CD8-positive, alpha-beta memory T cell (primary cell): ENCODE measurements at regions not wholly inside any gene's neighbourhood (a gene's known extent, or its start where the extent isn't known, plus 50 kb on each side); places are given as distances from the start of the nearest gene placed in this dataset.
"Not testable (repeated sequence)": the region's sequence is repeated elsewhere in the genome, so short reads cannot be mapped to it uniquely, and the experiment has no call there.

Source experiments
- CTCF ChIA-PET: fragments of 350-600 bp; sonication (Branson Sonifier 250); formaldehyde crosslinking; loops from one replicate; lab custom pipeline; 2021; ENCODE audit warnings: antibody characterized with exemption; lab: Charles Lee
- POLR2A ChIA-PET: fragments of 350-600 bp; sonication (Branson Sonifier 250); formaldehyde crosslinking; loops from one replicate; lab custom pipeline; 2021; ENCODE audit warnings: antibody characterized with exemption; lab: Charles Lee
- DNase-seq, 5 donors: peaks; one replicate each; pipeline versions ENCODE4 v3.0.0 to v3.0.0-alpha.2; 2020 to 2022; ENCODE audit warnings: mixed read lengths in 1 of 5
- H3K27ac ChIP-seq: one replicate; pipeline ENCODE4 v1.7.0; 2013; ENCODE audit warnings: low read depth, mild to moderate bottlenecking, low read length, moderate library complexity
- H3K27me3 ChIP-seq: 2 replicates; pipeline ENCODE4 v1.7.0; 2013; ENCODE audit warnings: low read length, mild to moderate bottlenecking; ENCODE audit not compliant: insufficient read depth, poor library complexity, severe bottlenecking
- H3K36me3 ChIP-seq: 2 replicates; pipeline ENCODE4 v1.7.0; 2013; ENCODE audit warnings: mild to moderate bottlenecking, low read length, moderate library complexity; ENCODE audit not compliant: insufficient read depth
- H3K4me1 ChIP-seq: 2 replicates; pipeline ENCODE4 v1.7.0; 2013; ENCODE audit warnings: mild to moderate bottlenecking, low read length, moderate library complexity; ENCODE audit not compliant: insufficient read depth
- H3K4me3 ChIP-seq: 2 replicates; pipeline ENCODE4 v1.7.0; 2013; ENCODE audit warnings: mild to moderate bottlenecking, low read length
- H3K9me3 ChIP-seq: 2 replicates; pipeline ENCODE4 v1.7.0; 2013; ENCODE audit warnings: mild to moderate bottlenecking, low read length
- H3K27ac Mint-ChIP-seq, 8 donors: one replicate each; pipeline ENCODE4 v1.8.0; 2020 to 2021; ENCODE audit warnings: mixed read lengths in 8 of 8, mild to moderate bottlenecking in 6 of 8, inconsistent platforms in 3 of 8, moderate library complexity in 3 of 8
- H3K27me3 Mint-ChIP-seq, 2 donors: one replicate each; pipeline ENCODE4 v1.8.0; 2020 to 2021; ENCODE audit warnings: mixed read lengths in 2 of 2, mild to moderate bottlenecking in 1 of 2, moderate library complexity in 1 of 2
- H3K36me3 Mint-ChIP-seq, 3 donors: one replicate each; pipeline ENCODE4 v1.8.0; 2020 to 2021; ENCODE audit warnings: mixed read lengths in 3 of 3, inconsistent platforms in 1 of 3, mild to moderate bottlenecking in 1 of 3
- H3K4me1 Mint-ChIP-seq, 3 donors: one replicate each; pipeline ENCODE4 v1.8.0; 2020 to 2021; ENCODE audit warnings: mixed read lengths in 3 of 3, inconsistent platforms in 1 of 3, mild to moderate bottlenecking in 1 of 3
- H3K4me3 Mint-ChIP-seq, 7 donors: one replicate each; pipeline ENCODE4 v1.8.0; 2020 to 2021; ENCODE audit warnings: mixed read lengths in 7 of 7, mild to moderate bottlenecking in 6 of 7, moderate library complexity in 4 of 7, inconsistent platforms in 2 of 7
- H3K9me3 Mint-ChIP-seq, 5 donors: one replicate each; pipeline ENCODE4 v1.8.0; 2020 to 2022; ENCODE audit warnings: mixed read lengths in 5 of 5, mild to moderate bottlenecking in 3 of 5, moderate library complexity in 2 of 5, inconsistent platforms in 1 of 5

DNA sequence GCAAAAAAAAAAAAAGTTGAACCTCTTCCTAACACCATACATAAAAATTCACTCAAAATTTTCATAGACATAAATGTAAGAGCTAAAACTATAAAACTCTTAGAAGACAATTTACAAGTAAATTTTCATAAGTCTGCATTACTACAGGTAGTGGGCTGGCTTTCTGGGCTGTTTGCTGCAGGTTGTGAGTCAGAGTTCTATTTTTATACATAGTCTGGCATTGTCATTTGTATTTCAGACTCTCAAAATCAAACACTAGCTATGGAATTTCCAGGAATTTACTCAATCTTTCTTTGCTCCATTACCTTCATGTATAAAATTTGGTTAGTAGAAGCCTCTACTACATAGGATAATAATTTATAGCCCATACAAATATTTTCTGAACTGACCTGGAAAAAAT, 227.2 kb downstream of the COX18 start:
- DNase-seq: no peak
- H3K27me3 ChIP-seq: no peaks in the 10 kb centered on the region
- no peaks in the 10 kb centered on the region for H3K4me1 Mint-ChIP-seq
- no peaks in the 10 kb centered on the region for H3K36me3 ChIP-seq
- no peak overlapping the region for H3K4me3 Mint-ChIP-seq
- H3K36me3 Mint-ChIP-seq: no peaks in the 10 kb centered on the region
- ChIA-PET POLR2A (no interaction called here), CTCF (no interaction called here)
- no peaks in the 10 kb centered on the region for H3K4me1 ChIP-seq
- no peak overlapping the region for H3K4me3 ChIP-seq
- no peak overlapping the region for H3K27ac ChIP-seq
- H3K9me3 Mint-ChIP-seq: peaks cover 3 to 9% (median 5%) of the 10 kb centered on the region in 5 donors
- H3K27ac Mint-ChIP-seq: no peak overlapping the region
- H3K27me3 Mint-ChIP-seq: peaks cover 2 to 11% of the 10 kb centered on the region in 2 donors
- no peaks in the 10 kb centered on the region for H3K9me3 ChIP-seq

DNA sequence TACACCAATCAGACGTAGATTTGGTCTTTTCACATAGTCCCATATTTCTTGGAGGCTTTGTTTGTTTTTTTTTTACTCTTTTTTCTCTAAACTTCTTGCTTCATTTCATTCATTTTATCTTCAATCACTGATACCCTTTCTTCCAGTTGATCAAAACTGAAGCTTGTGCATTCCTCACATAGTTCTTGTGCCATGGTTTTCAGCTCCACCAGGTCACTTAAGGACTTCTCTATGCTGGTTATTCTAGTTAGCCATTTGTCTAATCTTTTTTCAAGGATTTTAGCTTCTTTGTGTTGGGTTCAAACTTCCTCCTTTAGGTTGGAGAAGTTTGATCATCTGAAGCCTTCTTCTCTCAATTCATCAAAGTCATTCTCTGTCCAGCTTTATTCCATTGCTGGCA, 229.3 kb downstream of the COX18 start:
- H3K36me3 Mint-ChIP-seq, H3K9me3 ChIP-seq, CTCF ChIA-PET, H3K4me1 ChIP-seq, H3K27me3 Mint-ChIP-seq, H3K36me3 ChIP-seq, POLR2A ChIA-PET, H3K4me3 ChIP-seq, H3K27ac ChIP-seq, H3K4me3 Mint-ChIP-seq, DNase-seq, H3K27ac Mint-ChIP-seq, H3K27me3 ChIP-seq, H3K4me1 Mint-ChIP-seq: not testable (repeated sequence)
- peaks cover 5 to 13% (median 8%) of the 10 kb centered on the region in 5 donors for H3K9me3 Mint-ChIP-seq

DNA sequence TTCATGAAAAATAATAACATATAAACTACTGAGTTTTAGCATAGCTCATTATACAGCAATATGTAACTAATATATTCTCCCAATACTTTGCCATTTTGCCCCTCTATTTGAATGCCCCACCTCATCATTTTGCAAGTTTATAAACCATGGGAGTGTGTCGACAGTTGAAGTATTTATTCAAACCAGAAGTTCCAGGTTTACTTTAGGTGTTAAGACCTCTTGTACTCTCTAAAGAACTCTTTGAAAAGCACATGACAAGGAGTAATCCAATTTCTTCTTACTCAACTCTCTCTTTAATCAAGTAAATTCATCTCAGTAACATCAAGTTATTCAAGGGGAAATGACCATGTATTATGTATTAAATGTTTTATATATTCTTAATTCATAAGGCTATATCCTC, 240.7 kb downstream of the COX18 start:
- H3K27me3 Mint-ChIP-seq: peaks cover 0 to 1% of the 10 kb centered on the region in 2 donors
- POLR2A ChIA-PET: no interaction called here
- CTCF ChIA-PET: no interaction called here

DNA sequence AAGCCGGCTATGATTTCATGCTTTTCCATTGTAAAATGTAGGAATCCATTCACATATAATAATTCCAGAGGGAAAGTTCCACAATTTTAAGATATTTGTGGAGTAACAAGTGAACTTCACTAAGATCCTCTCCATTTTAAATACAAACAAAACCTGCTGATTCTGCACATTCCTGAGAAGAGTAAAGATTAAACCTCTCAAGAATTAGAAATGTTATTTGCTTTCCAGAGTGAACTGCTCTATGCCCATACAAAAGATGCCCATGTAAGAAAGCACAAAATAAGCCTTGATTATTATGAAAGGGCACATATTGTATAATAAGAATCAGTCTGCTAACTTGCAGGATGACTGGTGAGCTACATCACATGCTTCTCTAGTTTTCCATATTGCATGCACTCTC, 241.5 kb downstream of the COX18 start:
- peaks cover 3 to 19% (median 7%) of the 10 kb centered on the region in 5 donors for H3K9me3 Mint-ChIP-seq
- no peaks in the 10 kb centered on the region for H3K36me3 Mint-ChIP-seq
- Histone ChIP-seq H3K9me3 (no peaks in the 10 kb centered on the region), H3K27me3 (no peaks in the 10 kb centered on the region), H3K27ac (no peak overlapping the region), H3K36me3 (no peaks in the 10 kb centered on the region), H3K4me3 (no peak overlapping the region), H3K4me1 (no peaks in the 10 kb centered on the region)
- H3K27me3 Mint-ChIP-seq: peaks cover 0 to 1% of the 10 kb centered on the region in 2 donors
- no peak for DNase-seq
- H3K27ac Mint-ChIP-seq: no peak overlapping the region
- CTCF ChIA-PET: no interaction called here
- no peaks in the 10 kb centered on the region for H3K4me1 Mint-ChIP-seq
- no peak overlapping the region for H3K4me3 Mint-ChIP-seq
- POLR2A ChIA-PET: no interaction called here

More for the DNA sequence above, 240.7 kb downstream of the COX18 start:
- no peaks in the 10 kb centered on the region for H3K9me3 ChIP-seq
- Mint-ChIP-seq H3K36me3 (no peaks in the 10 kb centered on the region), H3K27ac (no peak overlapping the region), H3K4me1 (no peaks in the 10 kb centered on the region), H3K4me3 (no peak overlapping the region), H3K9me3 (peaks cover 0 to 16% (median 7%) of the 10 kb centered on the region in 5 donors)
- H3K36me3 ChIP-seq: no peaks in the 10 kb centered on the region
- H3K27ac ChIP-seq: no peak overlapping the region
- H3K4me3 ChIP-seq: no peak overlapping the region
- H3K4me1 ChIP-seq: no peaks in the 10 kb centered on the region
- DNase-seq: no peak
- no peaks in the 10 kb centered on the region for H3K27me3 ChIP-seq

DNA sequence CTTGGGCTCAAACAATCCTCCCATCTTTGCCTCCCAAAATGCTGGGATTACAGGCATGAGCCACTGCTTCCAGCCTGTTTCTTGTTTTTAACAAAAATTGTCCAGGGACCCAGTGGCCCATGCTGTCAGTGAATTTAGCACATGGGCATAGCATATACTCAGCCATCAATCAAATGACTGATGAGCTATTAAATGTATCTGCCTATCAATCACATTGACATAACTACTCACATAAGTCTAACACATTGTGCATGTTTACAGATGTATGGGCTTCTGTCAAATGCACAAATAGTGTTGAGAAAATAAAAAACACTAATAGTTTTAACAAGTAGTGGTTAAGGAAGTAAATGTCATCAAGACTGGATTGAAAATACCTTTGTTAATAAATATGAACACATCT, 249.4 kb downstream of the COX18 start:
- H3K27ac Mint-ChIP-seq: no peak overlapping the region
- H3K27me3 Mint-ChIP-seq: no peaks in the 10 kb centered on the region
- Histone ChIP-seq H3K4me3 (no peak overlapping the region), H3K9me3 (no peaks in the 10 kb centered on the region), H3K4me1 (no peaks in the 10 kb centered on the region), H3K27me3 (no peaks in the 10 kb centered on the region), H3K27ac (no peak overlapping the region), H3K36me3 (no peaks in the 10 kb centered on the region)
- POLR2A ChIA-PET: no interaction called here
- H3K4me1 Mint-ChIP-seq: no peaks in the 10 kb centered on the region
- no peak overlapping the region for H3K4me3 Mint-ChIP-seq
- no peak for DNase-seq
- CTCF ChIA-PET: no interaction called here
- no peaks in the 10 kb centered on the region for H3K36me3 Mint-ChIP-seq
- H3K9me3 Mint-ChIP-seq: peaks cover 0 to 5% (median 3%) of the 10 kb centered on the region in 5 donors

DNA sequence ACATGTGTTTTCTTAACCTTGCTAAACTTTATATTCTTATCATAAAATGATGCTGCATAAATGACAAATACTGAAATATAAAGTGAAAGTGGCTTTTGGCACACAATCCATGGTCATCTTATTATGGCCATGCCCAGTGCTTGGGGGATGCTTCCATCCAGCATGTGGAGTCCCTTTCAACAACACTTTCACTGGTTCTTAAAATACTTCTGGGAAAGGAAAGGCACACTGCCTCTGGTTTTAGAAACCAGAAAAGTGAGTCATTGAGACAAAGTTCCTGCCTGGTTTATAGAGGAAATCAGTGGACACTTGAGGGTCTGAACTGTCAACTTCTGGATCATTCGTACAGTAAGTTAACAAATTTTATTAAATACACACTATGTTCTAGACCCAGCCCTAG, 248.0 kb upstream of the ADAMTS3 start:
- Mint-ChIP-seq H3K27ac (no peak overlapping the region), H3K36me3 (no peaks in the 10 kb centered on the region), H3K27me3 (no peaks in the 10 kb centered on the region), H3K4me3 (no peak overlapping the region), H3K9me3 (peaks cover 0 to under 1% (median 0%) of the 10 kb centered on the region in 5 donors), H3K4me1 (no peaks in the 10 kb centered on the region)
- H3K27ac ChIP-seq: no peak overlapping the region
- no peaks in the 10 kb centered on the region for H3K9me3 ChIP-seq
- no peaks in the 10 kb centered on the region for H3K4me1 ChIP-seq
- H3K27me3 ChIP-seq: no peaks in the 10 kb centered on the region
- no peak overlapping the region for H3K4me3 ChIP-seq
- POLR2A ChIA-PET: no interaction called here
- DNase-seq: no peak
- CTCF ChIA-PET: no interaction called here
- no peaks in the 10 kb centered on the region for H3K36me3 ChIP-seq

DNA sequence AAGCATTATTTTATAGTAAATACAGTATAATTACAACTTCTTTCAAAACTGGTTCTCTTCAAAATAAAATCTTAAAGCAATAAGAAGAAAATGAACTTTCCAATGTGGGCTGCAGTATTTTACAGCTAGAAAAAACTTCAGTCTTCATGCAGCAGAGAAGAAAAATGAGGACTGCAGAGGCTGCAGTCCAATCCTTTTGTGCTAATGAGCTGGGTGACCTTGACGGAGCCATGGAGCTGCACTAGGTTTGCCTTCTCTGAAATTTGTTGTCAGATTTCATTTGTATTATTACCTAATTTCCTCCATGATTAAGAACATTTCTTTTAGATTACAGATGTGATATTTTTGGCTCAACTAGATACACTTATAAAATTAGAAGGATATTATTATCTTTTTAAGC, 245.2 kb upstream of the ADAMTS3 start:
- H3K36me3 Mint-ChIP-seq: no peaks in the 10 kb centered on the region
- ChIA-PET CTCF (no interaction called here), POLR2A (no interaction called here)
- no peaks in the 10 kb centered on the region for H3K27me3 ChIP-seq
- no peaks in the 10 kb centered on the region for H3K36me3 ChIP-seq
- H3K4me3 ChIP-seq: no peak overlapping the region
- H3K9me3 Mint-ChIP-seq: peaks cover 0 to 2% (median 0%) of the 10 kb centered on the region in 5 donors
- no peak for DNase-seq
- no peak overlapping the region for H3K27ac Mint-ChIP-seq
- H3K4me1 ChIP-seq: no peaks in the 10 kb centered on the region
- H3K27ac ChIP-seq: no peak overlapping the region
- no peaks in the 10 kb centered on the region for H3K27me3 Mint-ChIP-seq
- no peak overlapping the region for H3K4me3 Mint-ChIP-seq
- H3K4me1 Mint-ChIP-seq: no peaks in the 10 kb centered on the region
- no peaks in the 10 kb centered on the region for H3K9me3 ChIP-seq

DNA sequence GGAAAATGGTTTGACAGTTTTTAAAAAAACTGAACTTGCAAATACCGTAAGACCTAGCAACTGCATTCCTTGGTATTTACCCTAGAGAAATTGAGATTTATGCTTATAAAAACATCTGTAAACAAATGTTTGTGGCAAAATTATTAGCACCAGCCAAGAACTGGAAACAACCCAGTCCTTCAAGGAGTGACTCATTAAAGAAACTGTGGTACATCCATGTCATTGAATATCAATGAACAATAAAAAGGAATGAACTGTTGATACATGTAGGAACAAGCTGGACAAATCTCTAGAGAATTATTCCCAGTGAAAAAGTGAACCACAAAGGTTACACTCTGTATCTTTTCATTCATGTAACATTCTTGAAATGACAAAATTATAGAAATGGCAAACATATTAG, 240.2 kb upstream of the ADAMTS3 start:
- H3K4me3 Mint-ChIP-seq: no peak overlapping the region
- no peaks in the 10 kb centered on the region for H3K9me3 ChIP-seq
- H3K27ac Mint-ChIP-seq: no peak overlapping the region
- no peak overlapping the region for H3K27ac ChIP-seq
- no peaks in the 10 kb centered on the region for H3K4me1 Mint-ChIP-seq
- H3K4me3 ChIP-seq: no peak overlapping the region
- POLR2A ChIA-PET: no interaction called here
- CTCF ChIA-PET: no interaction called here
- no peak for DNase-seq
- no peaks in the 10 kb centered on the region for H3K27me3 ChIP-seq
- no peaks in the 10 kb centered on the region for H3K36me3 ChIP-seq
- peaks cover 0 to 3% (median 0%) of the 10 kb centered on the region in 5 donors for H3K9me3 Mint-ChIP-seq
- peaks cover 0 to 3% (median 0%) of the 10 kb centered on the region in 3 donors for H3K36me3 Mint-ChIP-seq
- no peaks in the 10 kb centered on the region for H3K27me3 Mint-ChIP-seq
- H3K4me1 ChIP-seq: no peaks in the 10 kb centered on the region

DNA sequence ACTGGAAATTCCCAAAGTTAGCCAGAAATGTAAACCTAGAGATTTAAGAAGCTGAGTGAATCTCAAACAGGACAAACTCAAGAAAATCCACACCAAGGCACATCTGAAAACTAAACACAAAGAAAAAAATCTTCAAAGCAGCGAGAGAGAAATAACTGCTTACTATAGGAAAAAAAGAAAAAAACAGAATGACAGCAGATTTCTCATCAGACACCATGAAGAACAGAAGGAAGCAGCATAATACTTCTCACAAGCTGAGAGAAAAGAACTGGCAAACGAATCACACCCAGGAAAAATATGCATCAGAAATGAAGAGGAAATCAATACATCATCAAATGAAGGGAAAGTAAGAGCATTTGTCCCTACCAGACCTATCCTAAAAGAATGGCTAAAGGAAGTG, 236.3 kb upstream of the ADAMTS3 start:
- Mint-ChIP-seq H3K27ac (no peak overlapping the region), H3K9me3 (peaks cover 0 to 3% (median 0%) of the 10 kb centered on the region in 5 donors), H3K4me1 (no peaks in the 10 kb centered on the region), H3K36me3 (peaks cover 0 to 3% (median 0%) of the 10 kb centered on the region in 3 donors), H3K4me3 (no peak overlapping the region), H3K27me3 (no peaks in the 10 kb centered on the region)
- ChIA-PET POLR2A (no interaction called here), CTCF (no interaction called here)
- H3K36me3 ChIP-seq: no peaks in the 10 kb centered on the region
- no peaks in the 10 kb centered on the region for H3K4me1 ChIP-seq
- H3K4me3 ChIP-seq: no peak overlapping the region
- H3K27me3 ChIP-seq: no peaks in the 10 kb centered on the region
- DNase-seq: no peak
- no peaks in the 10 kb centered on the region for H3K9me3 ChIP-seq
- H3K27ac ChIP-seq: no peak overlapping the region
